ENCODE measurements at regions not wholly inside any gene's neighbourhood (a gene's known extent, or its start where the extent isn't known, plus 50 kb on each side); places are given as distances from the start of the nearest gene placed in this dataset.

GRCh38 chr16:61243954-61244353, 792.3 kb downstream of the CDH8 start:
- BruUV-seq (replicated peaks): no TSS peak
- TF ChIP-seq FOXK2 (IDR thresholded peaks at IDR 0.05) (no peak), ZNF274 (IDR thresholded peaks at IDR 0.05; ENCODE audit: insufficient read depth, insufficient read length) (no peak)
- ChIA-PET CTCF (no interaction called here), POLR2A (no interaction called here), RAD21 (ENCODE audit: unreplicated experiment) (no interaction called here), SMC1A (ENCODE audit: uncharacterized antibody, unreplicated experiment) (no interaction called here)
- Histone ChIP-seq H3K4me3 (no peak overlapping the region), H3K79me2 (ENCODE audit: control insufficient read depth, insufficient read depth, low read length) (no peaks in the 10 kb centered on the region), H3K9ac (ENCODE audit: control insufficient read depth, insufficient read depth, low read length) (no peak overlapping the region), H3K27me3 (replicated peaks in 1 of 2; ENCODE audit: control insufficient read depth in 2 of 2, insufficient read depth in 2 of 2, low read length in 1 of 2) (no peaks in the 10 kb centered on the region), H3K36me3 (ENCODE audit: control insufficient read depth in 2 of 2, insufficient read depth in 2 of 2, low read length in 1 of 2) (no peaks in the 10 kb centered on the region), H3K9me3 (replicated peaks; ENCODE audit: control insufficient read depth, insufficient read depth, low read length) (no peaks in the 10 kb centered on the region; the same call in 2 of the 3 replicates), H3K4me1 (ENCODE audit: control insufficient read depth, insufficient read depth, low read length) (no peaks in the 10 kb centered on the region), H3K4me2 (ENCODE audit: control insufficient read depth, insufficient read depth) (no peak overlapping the region), H3K27ac (ENCODE audit: control insufficient read depth, insufficient read depth) (no peak overlapping the region), H4K20me1 (ENCODE audit: control insufficient read depth, insufficient read depth) (no peaks in the 10 kb centered on the region), H2AFZ (ENCODE audit: control insufficient read depth, low read depth, low read length) (no peak overlapping the region)
- in situ Hi-C loops (cut with MboI): no loop called here
- no peak for FAIRE-seq
- WGBS (ENCODE audit: insufficient coverage, insufficient replicate concordance, low lambda C conversion rate, missing lambda C conversion rate): 67% methylated on average over 5 of the region's 5 CpGs
- intact Hi-C loops (cut with micrococcal nuclease; ENCODE audit: unreplicated experiment): no loop called here
- no peak for DNase-seq (ENCODE audit: low read depth, low spot score)
- ATAC-seq: no peak

GRCh38 chr16:61237884-61238485, 798.3 kb downstream of the CDH8 start:
- intact Hi-C loops (cut with micrococcal nuclease; ENCODE audit: unreplicated experiment) (no loop called here), in situ Hi-C loops (cut with MboI) (no loop called here)
- no peak for FAIRE-seq
- Histone ChIP-seq H3K36me3 (ENCODE audit: control insufficient read depth in 2 of 2, insufficient read depth in 2 of 2, low read length in 1 of 2) (no peaks in the 10 kb centered on the region), H2AFZ (ENCODE audit: control insufficient read depth, low read depth, low read length) (no peak overlapping the region), H3K4me1 (ENCODE audit: control insufficient read depth, insufficient read depth, low read length) (no peaks in the 10 kb centered on the region), H3K9me3 (replicated peaks; ENCODE audit: control insufficient read depth, insufficient read depth, low read length) (no peaks in the 10 kb centered on the region), H3K4me2 (ENCODE audit: control insufficient read depth, insufficient read depth) (no peak overlapping the region), H3K27me3 (replicated peaks in 1 of 2; ENCODE audit: control insufficient read depth in 2 of 2, insufficient read depth in 2 of 2, low read length in 1 of 2) (no peaks in the 10 kb centered on the region), H3K27ac (ENCODE audit: control insufficient read depth, insufficient read depth) (no peak overlapping the region), H3K4me3 (no peak overlapping the region), H3K79me2 (ENCODE audit: control insufficient read depth, insufficient read depth, low read length) (no peaks in the 10 kb centered on the region), H4K20me1 (ENCODE audit: control insufficient read depth, insufficient read depth) (no peaks in the 10 kb centered on the region), H3K9ac (ENCODE audit: control insufficient read depth, insufficient read depth, low read length) (no peak overlapping the region)
- no peak for DNase-seq (ENCODE audit: low read depth, low spot score)
- no TSS peak for BruUV-seq (replicated peaks)
- ChIA-PET POLR2A (no interaction called here), CTCF (no interaction called here), SMC1A (ENCODE audit: uncharacterized antibody, unreplicated experiment) (interaction anchor here (1.0 kb wide), 1 partner anchor 373 kb away, joined by 4 read pairs; no protein-coding TSS in a partner anchor), RAD21 (ENCODE audit: unreplicated experiment) (no interaction called here)
- 25% methylated on average over 9 of the region's 9 CpGs for WGBS (ENCODE audit: insufficient coverage, insufficient replicate concordance, low lambda C conversion rate, missing lambda C conversion rate)
- no peak for ATAC-seq
- TF ChIP-seq SIX5 (IDR thresholded peaks at IDR 0.05; ENCODE audit: low read depth, low read length, severe bottlenecking): no peak
- no peak for TF ChIP-seq BCL3 (IDR thresholded peaks at IDR 0.05; ENCODE audit: borderline replicate concordance, insufficient read depth, low read depth, low read length, poor library complexity, severe bottlenecking)
- no peak for TF ChIP-seq RBBP5 (conservative IDR thresholded peaks at IDR 0.05)
- TF ChIP-seq CUX1 (IDR thresholded peaks at IDR 0.05; ENCODE audit: insufficient replicate concordance, low read depth, low read length): no peak
- TF ChIP-seq CBFB (IDR thresholded peaks at IDR 0.05; ENCODE audit: low read depth): no peak
- TF ChIP-seq NR2C1 (IDR thresholded peaks at IDR 0.05): no peak
- TF ChIP-seq ATF3 (IDR thresholded peaks at IDR 0.05; ENCODE audit: borderline replicate concordance, extremely low read depth, low read depth, low read length): no peak
- TF ChIP-seq BCL11A (IDR thresholded peaks at IDR 0.05; ENCODE audit: low read depth, low read length): no peak
- TF ChIP-seq HDGF (IDR thresholded peaks at IDR 0.05): no peak
- no peak for TF ChIP-seq CHD4 (IDR thresholded peaks at IDR 0.05)
